WI38 (cell line): ENCODE measurements at regions not wholly inside any gene's neighbourhood (a gene's known extent, or its start where the extent isn't known, plus 50 kb on each side); places are given as distances from the start of the nearest gene placed in this dataset.

ENCODE experiments used
- H3K4me3 ChIP-seq: 2 replicates; pipeline ENCODE4 v1.5.1; 2011; ENCODE audit warnings: low read depth, mild to moderate bottlenecking, control low read depth, low read length
- TF ChIP-seq, protein P1 (sequence below): IDR thresholded peaks from 2 replicates; pipeline ENCODE4 v1.5.1; 2012; ENCODE audit warnings: low read depth, mild to moderate bottlenecking, control low read depth, low read length

- TF ChIP-seq, protein P1, sequence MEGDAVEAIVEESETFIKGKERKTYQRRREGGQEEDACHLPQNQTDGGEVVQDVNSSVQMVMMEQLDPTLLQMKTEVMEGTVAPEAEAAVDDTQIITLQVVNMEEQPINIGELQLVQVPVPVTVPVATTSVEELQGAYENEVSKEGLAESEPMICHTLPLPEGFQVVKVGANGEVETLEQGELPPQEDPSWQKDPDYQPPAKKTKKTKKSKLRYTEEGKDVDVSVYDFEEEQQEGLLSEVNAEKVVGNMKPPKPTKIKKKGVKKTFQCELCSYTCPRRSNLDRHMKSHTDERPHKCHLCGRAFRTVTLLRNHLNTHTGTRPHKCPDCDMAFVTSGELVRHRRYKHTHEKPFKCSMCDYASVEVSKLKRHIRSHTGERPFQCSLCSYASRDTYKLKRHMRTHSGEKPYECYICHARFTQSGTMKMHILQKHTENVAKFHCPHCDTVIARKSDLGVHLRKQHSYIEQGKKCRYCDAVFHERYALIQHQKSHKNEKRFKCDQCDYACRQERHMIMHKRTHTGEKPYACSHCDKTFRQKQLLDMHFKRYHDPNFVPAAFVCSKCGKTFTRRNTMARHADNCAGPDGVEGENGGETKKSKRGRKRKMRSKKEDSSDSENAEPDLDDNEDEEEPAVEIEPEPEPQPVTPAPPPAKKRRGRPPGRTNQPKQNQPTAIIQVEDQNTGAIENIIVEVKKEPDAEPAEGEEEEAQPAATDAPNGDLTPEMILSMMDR, result no peak
- H3K4me3 ChIP-seq, result no peak overlapping the region
These were observed 1054.2 kb downstream of the NAALADL2 start for GRCh38 chr3:175913286-175913685.

- no peak overlapping the region for H3K4me3 ChIP-seq
- TF ChIP-seq, protein P1, result no peak
These were observed 1052.8 kb downstream of the NAALADL2 start for GRCh38 chr3:175911937-175912336.

- TF ChIP-seq, protein P1, result no peak
- H3K4me3 ChIP-seq, result no peak overlapping the region
These were observed 1043.1 kb downstream of the NAALADL2 start for GRCh38 chr3:175902226-175902625.

- TF ChIP-seq, protein P1, result no peak
- H3K4me3 ChIP-seq, result no peak overlapping the region
These were observed 1039.1 kb downstream of the NAALADL2 start for GRCh38 chr3:175898194-175898593.

DNA sequence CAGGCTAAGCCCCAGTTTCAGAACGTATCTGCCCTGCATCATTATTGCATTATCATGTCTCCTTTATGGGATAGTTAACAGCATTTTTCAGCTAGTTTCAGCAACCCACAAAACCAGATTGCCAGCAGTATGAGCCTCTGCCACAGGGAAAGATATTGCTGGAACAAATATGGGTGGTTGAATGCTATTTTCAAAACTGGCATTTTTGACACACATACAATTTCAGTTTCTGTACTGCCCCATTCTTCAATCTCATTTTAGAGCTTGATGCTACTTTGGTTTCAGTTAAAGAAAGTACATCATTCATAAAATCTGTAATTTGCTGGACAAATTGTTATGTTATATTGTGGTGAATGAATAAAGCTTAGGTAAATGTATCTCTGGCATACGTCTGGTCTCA lies 1037.5 kb downstream of the NAALADL2 start:
- no peak overlapping the region for H3K4me3 ChIP-seq
- TF ChIP-seq, protein P1, result no peak

- H3K4me3 ChIP-seq, result no peak overlapping the region
- TF ChIP-seq, protein P1, result no peak
These were observed 1036.6 kb downstream of the NAALADL2 start for GRCh38 chr3:175895731-175896130.

DNA sequence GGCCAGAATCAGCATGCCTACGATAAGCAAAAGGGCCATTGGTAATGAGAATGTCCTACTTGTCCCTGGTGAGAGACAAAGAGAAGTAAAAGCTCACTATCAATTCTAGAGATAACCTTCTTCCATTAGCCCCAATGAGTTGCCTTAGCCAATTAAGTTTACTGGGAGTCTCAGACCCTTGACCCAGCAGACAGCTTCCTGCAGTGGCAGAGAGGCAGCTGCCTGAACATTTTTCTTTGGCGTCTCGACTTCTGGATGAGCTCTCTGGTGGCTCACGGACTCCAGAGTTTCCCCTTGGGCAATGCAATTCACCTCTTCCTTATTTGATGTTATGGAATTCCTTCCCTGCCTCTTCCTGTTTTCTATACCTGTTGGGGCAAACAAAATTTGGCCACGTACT lies 1034.4 kb downstream of the NAALADL2 start:
- no peak overlapping the region for H3K4me3 ChIP-seq
- TF ChIP-seq, protein P1, result no peak
